GM12874 (cell line): ENCODE measurements at regions not wholly inside any gene's neighbourhood (a gene's known extent, or its start where the extent isn't known, plus 50 kb on each side); places are given as distances from the start of the nearest gene placed in this dataset.

Experiments used
- CTCF ChIP-seq: IDR thresholded peaks from 2 replicates; pipeline ENCODE4 v1.5.1; 2011; ENCODE audit warnings: low read depth, mild to moderate bottlenecking, control low read depth, low read length, moderate library complexity; ENCODE audit not compliant: insufficient read depth

- no peak for TF ChIP-seq CTCF
These were observed 455.9 kb downstream of the PDCD6IP start for GRCh38 chr3:34254285-34254684.

GRCh38 chr3:34256021-34256420, 457.6 kb downstream of the PDCD6IP start:
- no peak for TF ChIP-seq CTCF

- no peak for TF ChIP-seq CTCF
These were observed 458.4 kb downstream of the PDCD6IP start for GRCh38 chr3:34256791-34257190.

- TF ChIP-seq CTCF, result no peak
These were observed 460.0 kb downstream of the PDCD6IP start for GRCh38 chr3:34258271-34258998.

GRCh38 chr3:34260271-34261000, 462.0 kb downstream of the PDCD6IP start:
- peak; percentile 40; the same call in 1 of the 2 replicates for TF ChIP-seq CTCF

GRCh38 chr3:34261001-34261385, 462.6 kb downstream of the PDCD6IP start:
- TF ChIP-seq CTCF, result no peak

- no peak for TF ChIP-seq CTCF
These were observed 464.7 kb downstream of the PDCD6IP start for GRCh38 chr3:34263101-34263621.
